Fibroblast of pulmonary artery (primary cell): ENCODE measurements at regions not wholly inside any gene's neighbourhood (a gene's known extent, or its start where the extent isn't known, plus 50 kb on each side); places are given as distances from the start of the nearest gene placed in this dataset.
"Not testable (repeated sequence)": the region's sequence is repeated elsewhere in the genome, so short reads cannot be mapped to it uniquely, and the experiment has no call there.

Experiments used
- DNase-seq: peaks from one replicate; pipeline ENCODE4 v3.0.0-alpha.2; 2010; ENCODE audit warnings: low read depth
- H3K4me3 ChIP-seq: replicated peaks from 2 replicates; pipeline ENCODE4 v1.5.1; 2011; ENCODE audit warnings: low read depth, mild to moderate bottlenecking, control low read depth, low read length, moderate library complexity
- TF ChIP-seq, protein P1 (sequence below): IDR thresholded peaks from 2 replicates; pipeline ENCODE4 v1.5.1; 2011; ENCODE audit warnings: mild to moderate bottlenecking, control low read depth, low read length, inconsistent platforms; ENCODE audit errors: missing control alignments

DNA sequence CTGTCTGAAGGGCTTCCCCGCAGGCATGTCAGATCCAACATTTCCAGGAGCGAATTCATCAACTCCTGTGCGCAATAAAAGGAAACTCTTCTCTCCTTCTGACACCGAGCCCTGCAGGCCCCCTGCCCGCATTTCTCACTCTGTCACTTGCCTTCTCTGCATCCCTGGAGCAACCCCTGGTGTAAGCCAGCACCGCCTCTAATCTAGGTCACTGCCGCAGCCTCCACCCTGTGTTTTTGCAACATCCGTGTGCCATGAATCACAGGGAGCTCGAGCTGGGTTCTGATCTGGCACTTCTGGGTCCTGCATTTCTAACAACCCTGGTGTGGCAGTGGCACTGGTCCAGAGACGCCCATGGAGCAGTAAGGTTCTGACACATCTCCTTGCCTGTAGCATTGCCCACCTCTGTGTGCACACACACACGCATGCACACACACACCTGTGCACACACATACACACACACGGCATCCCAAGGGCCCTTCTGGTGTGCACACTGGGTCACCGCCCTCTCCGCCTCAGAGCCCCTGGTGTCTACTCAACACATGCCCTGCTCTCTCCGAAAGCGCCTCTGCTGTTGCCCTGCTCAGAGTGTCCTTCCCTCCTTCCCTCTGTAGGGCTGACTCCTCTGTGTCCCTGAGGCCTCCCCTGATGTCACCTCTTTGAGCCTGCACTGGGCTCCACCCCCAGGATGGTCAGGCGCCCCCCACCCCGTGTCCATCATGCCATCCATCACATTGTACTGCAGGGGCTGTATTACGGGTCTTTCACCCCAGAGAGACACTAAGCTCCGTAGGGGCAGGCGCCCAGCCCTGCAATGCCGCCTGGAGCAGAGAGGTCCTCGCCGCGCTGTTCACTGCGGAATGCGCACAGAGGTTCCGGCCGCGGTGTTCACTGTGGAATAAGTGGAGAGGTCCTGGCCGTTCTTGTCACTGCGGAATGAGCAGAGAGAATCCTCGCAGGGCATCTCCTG lies 111.4 kb upstream of the SFSWAP start:
- no peak for DNase-seq
- TF ChIP-seq, protein P1, sequence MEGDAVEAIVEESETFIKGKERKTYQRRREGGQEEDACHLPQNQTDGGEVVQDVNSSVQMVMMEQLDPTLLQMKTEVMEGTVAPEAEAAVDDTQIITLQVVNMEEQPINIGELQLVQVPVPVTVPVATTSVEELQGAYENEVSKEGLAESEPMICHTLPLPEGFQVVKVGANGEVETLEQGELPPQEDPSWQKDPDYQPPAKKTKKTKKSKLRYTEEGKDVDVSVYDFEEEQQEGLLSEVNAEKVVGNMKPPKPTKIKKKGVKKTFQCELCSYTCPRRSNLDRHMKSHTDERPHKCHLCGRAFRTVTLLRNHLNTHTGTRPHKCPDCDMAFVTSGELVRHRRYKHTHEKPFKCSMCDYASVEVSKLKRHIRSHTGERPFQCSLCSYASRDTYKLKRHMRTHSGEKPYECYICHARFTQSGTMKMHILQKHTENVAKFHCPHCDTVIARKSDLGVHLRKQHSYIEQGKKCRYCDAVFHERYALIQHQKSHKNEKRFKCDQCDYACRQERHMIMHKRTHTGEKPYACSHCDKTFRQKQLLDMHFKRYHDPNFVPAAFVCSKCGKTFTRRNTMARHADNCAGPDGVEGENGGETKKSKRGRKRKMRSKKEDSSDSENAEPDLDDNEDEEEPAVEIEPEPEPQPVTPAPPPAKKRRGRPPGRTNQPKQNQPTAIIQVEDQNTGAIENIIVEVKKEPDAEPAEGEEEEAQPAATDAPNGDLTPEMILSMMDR = no peak
- H3K4me3 ChIP-seq = no peak overlapping the region

DNA sequence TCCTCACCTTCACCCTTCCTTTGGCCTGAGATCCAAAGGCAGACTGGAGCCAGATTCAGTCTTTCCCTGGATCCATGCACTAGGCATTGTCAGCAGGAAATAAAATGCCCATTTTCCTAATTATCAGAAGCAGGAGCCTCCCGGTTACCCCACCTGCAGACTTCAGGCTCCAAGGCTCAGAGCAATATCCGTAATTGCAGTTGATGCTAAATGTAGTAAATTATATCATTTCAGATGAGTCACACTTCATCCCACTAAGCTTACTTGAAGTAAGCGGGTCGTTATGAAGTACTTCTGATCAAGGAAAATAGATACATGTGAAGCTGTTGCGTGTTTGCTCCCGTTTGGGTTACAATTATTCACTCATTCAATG lies 110.7 kb upstream of the SFSWAP start:
- TF ChIP-seq, protein P1 = no peak
- no peak for DNase-seq
- H3K4me3 ChIP-seq = no peak overlapping the region

DNA sequence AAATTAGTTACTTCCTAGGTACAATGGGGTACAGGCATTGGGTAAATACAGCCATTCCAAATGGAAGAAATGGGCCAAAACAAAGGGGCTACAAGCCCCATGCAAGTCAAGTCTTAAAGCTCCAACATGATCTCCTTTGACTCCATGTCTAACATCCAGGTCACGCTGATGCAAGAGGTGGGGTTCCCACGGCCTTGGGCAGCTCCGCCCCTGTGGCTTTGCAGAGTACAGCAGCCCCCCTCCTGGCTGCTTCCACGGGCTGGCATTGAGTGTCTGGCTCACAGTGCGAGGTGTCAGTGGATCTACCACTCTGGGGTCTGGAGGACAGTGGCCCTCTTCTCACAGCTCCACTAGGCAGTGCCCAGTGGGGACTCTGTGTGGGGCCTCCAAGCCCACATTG lies 109.4 kb upstream of the SFSWAP start:
- H3K4me3 ChIP-seq, DNase-seq: not testable (repeated sequence)

DNA sequence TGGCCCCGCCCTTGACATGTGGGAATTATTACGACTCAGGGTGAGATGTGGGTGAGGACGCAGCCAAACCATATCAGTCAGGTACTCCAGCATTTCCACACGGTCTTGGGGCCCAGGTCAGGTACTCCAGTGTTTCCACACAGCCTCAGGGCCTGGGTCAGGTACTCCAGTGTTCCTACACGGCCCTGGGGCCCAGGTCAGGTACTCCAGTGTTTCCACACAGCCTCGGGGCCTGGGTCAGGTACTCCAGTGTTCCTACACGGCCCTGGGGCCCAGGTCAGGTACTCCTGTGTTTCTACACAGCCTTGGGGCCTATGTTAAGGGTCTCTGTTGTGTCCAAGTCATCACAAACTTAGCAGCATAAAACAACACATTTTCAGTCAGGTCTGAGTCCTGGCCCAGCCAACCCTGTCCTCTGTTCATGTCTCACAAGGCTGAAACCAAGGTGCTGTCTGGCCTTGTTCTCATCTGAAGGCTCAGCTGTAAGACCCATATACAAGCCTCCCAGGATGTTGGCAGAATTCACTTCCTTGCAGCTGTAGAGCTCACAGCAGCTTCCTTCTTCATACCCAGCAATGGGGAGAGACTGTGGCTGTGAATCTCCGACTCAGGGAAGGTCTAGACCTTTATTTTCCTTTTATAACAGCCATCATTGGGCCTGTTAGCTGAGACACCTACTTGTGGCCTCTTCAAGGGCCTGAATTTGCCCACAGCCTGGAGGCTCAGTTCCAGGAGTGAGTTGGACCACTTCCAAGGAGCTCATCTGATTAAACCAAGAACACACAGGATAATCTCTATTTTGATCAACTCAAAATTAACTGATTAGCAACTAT lies 107.6 kb upstream of the SFSWAP start:
- no peak overlapping the region for H3K4me3 ChIP-seq
- DNase-seq = no peak
- TF ChIP-seq, protein P1 = no peak

DNA sequence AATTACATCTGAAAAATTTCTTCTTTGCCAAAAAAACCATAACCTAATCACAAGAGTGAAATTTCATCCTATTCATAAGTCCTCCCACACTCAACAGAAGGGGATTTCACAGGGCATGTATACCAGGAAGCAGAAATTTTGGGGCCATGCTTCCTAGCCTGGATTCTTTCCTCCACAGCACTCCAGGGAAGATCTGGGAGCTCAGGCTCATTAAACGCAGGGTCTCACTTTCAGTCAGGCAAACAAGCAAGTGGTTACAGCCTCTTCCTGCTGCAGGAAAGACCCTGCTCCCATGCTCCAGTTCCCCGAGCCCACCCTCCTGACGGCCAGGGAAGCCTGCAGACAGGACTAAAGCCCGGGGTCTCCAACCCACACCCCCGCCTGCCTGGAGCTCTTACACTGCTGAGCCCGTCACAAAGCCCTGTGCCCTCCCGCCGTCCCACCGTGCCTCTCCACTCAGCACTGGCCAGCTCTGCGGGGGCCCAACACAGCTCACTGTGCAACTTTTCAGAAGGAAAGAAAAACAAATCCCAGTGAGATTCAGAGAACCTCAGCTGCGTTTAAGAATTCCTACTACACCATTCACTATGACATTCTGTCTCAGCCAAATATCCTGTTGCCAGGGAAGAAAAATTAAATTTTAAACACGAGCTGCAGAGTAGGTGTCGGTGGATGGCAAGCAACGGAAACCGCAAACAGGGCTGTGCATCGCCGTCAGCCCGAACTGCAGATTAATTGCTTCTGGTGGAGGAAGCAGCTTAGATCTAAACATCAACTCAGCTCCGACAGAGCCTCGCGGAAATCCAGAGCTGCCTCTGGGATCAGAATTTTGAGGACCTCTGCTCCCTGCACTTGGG lies 106.7 kb upstream of the SFSWAP start:
- TF ChIP-seq, protein P1 = no peak
- no peak for DNase-seq
- no peak overlapping the region for H3K4me3 ChIP-seq

DNA sequence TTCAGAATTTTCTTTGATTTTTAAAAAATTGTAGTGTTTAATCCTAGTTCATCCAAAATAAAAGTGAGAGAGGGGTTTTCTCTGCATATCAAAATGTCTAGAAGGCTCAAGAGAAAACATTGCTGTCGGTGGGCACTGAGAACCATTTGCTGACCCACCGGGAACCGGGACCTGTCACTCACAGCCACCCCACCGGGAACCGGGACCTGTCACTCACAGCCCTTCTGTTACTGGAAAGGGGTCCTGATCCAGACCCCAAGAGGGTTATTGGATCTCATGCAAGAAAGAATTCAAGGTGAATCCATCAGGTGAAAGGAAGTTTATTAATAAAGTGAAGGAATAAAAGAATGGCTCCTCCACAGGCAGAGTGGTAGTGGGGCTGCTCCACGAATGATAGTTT lies 106.0 kb upstream of the SFSWAP start:
- no peak for DNase-seq
- TF ChIP-seq, protein P1 = no peak
- H3K4me3 ChIP-seq = no peak overlapping the region
